Upper lobe of left lung (tissue), 4 donors: ENCODE measurements at regions not wholly inside any gene's neighbourhood (a gene's known extent, or its start where the extent isn't known, plus 50 kb on each side); places are given as distances from the start of the nearest gene placed in this dataset.

Experiments used
- CTCF ChIP-seq, 6 experiments: fragments of 450-650 bp in 4 of 6; fragments of 200-600 bp in 2 of 6; sonication (generic) in 2 of 6; IDR thresholded peaks; one replicate each; pipeline ENCODE4 v1.5.1; 2016 to 2019; ENCODE audit warnings: antibody characterized with exemption in 6 of 6
- EP300 ChIP-seq, 4 donors: sonication (generic); formaldehyde crosslinking; IDR thresholded peaks; one replicate each; pipeline ENCODE4 v1.5.1; 2017; ENCODE audit warnings: antibody characterized with exemption in 4 of 4, control low read depth in 2 of 4
- POLR2A ChIP-seq, 4 donors: fragments of 450-650 bp; IDR thresholded peaks; one replicate each; pipeline ENCODE4 v1.5.1; 2016 to 2017; ENCODE audit warnings: antibody characterized with exemption in 4 of 4, mild to moderate bottlenecking in 2 of 4
- POLR2AphosphoS5 ChIP-seq, 2 donors: sonication (generic); formaldehyde crosslinking; IDR thresholded peaks; one replicate each; pipeline ENCODE4 v1.5.1; 2017; ENCODE audit warnings: antibody characterized with exemption in 2 of 2

GRCh38 chr5:159698322-159698721 is 218.0 kb upstream of the ADRA1B start:
- TF ChIP-seq CTCF (IDR thresholded peaks at IDR 0.05): no peak
- no peak for TF ChIP-seq POLR2AphosphoS5 (IDR thresholded peaks at IDR 0.05)
- TF ChIP-seq POLR2A (IDR thresholded peaks at IDR 0.05): no peak
- no peak for TF ChIP-seq EP300 (IDR thresholded peaks at IDR 0.05)
